ENCODE measurements at regions not wholly inside any gene's neighbourhood (a gene's known extent, or its start where the extent isn't known, plus 50 kb on each side); places are given as distances from the start of the nearest gene placed in this dataset.
"Not testable (repeated sequence)": the region's sequence is repeated elsewhere in the genome, so short reads cannot be mapped to it uniquely, and the experiment has no call there.

- DNase-seq (ENCODE audit: low read depth in 2 of 2), result no peak
Observed at GRCh38 chr22:46040471-46041465, 63.8 kb upstream of the WNT7B start.

- DNase-seq (ENCODE audit: low read depth in 2 of 2), result no peak
Observed at GRCh38 chr22:46041642-46042041, 64.7 kb upstream of the WNT7B start.

GRCh38 chr22:46042786-46043185, 65.8 kb upstream of the WNT7B start:
- no peak for DNase-seq (ENCODE audit: low read depth in 2 of 2)

GRCh38 chr22:46043339-46043738, 66.4 kb upstream of the WNT7B start:
- DNase-seq (ENCODE audit: low read depth in 2 of 2), result no peak

- DNase-seq (ENCODE audit: low read depth in 2 of 2), result no peak
Observed at GRCh38 chr22:46043816-46044620, 67.1 kb upstream of the WNT7B start.

- no peak for DNase-seq (ENCODE audit: low read depth in 2 of 2)
Observed at GRCh38 chr22:46044621-46045458, 67.9 kb upstream of the WNT7B start.

- DNase-seq (ENCODE audit: low read depth in 2 of 2), result no peak
Observed at GRCh38 chr22:46045459-46046298, 68.7 kb upstream of the WNT7B start.

- DNase-seq (ENCODE audit: low read depth in 2 of 2), result no peak
Observed at GRCh38 chr22:46046299-46046685, 69.3 kb upstream of the WNT7B start.

GRCh38 chr22:46047226-46047625, 70.3 kb upstream of the WNT7B start:
- no peak for DNase-seq (ENCODE audit: low read depth in 2 of 2)

- no peak for DNase-seq (ENCODE audit: low read depth in 2 of 2)
Observed at GRCh38 chr22:46047841-46048595, 71.1 kb upstream of the WNT7B start.

- not testable (repeated sequence) for DNase-seq (ENCODE audit: low read depth in 2 of 2)
Observed at GRCh38 chr22:46048661-46049060, 71.7 kb upstream of the WNT7B start.

GRCh38 chr22:46049726-46050450, 72.9 kb upstream of the WNT7B start:
- DNase-seq (ENCODE audit: low read depth in 2 of 2), result no peak

- no peak for DNase-seq (ENCODE audit: low read depth in 2 of 2)
Observed at GRCh38 chr22:46050451-46050845, 73.5 kb upstream of the WNT7B start.

GRCh38 chr22:46050916-46051614, 74.1 kb upstream of the WNT7B start:
- DNase-seq (ENCODE audit: low read depth in 2 of 2), result no peak

GRCh38 chr22:46051646-46052045, 74.7 kb upstream of the WNT7B start:
- no peak for DNase-seq (ENCODE audit: low read depth in 2 of 2)

- DNase-seq (ENCODE audit: low read depth in 2 of 2), result no peak
Observed at GRCh38 chr22:46052331-46052771, 75.4 kb upstream of the WNT7B start.

- DNase-seq (ENCODE audit: low read depth in 2 of 2), result no peak
Observed at GRCh38 chr22:46052801-46053562, 76.0 kb upstream of the WNT7B start.

GRCh38 chr22:46053563-46054090, 76.7 kb upstream of the WNT7B start:
- no peak for DNase-seq (ENCODE audit: low read depth in 2 of 2)
